ENCODE measurements at regions not wholly inside any gene's neighbourhood (a gene's known extent, or its start where the extent isn't known, plus 50 kb on each side); places are given as distances from the start of the nearest gene placed in this dataset.

- WGBS (ENCODE audit: missing lambda C conversion rate), result 41% methylated on average over 4 of the region's 4 CpGs
- DNase-seq (ENCODE audit: low read depth in 1 of 2, low spot score in 1 of 2), result no peak
These were observed 1229.6 kb upstream of the ALCAM start for GRCh38 chr3:104137116-104137515.

More at GRCh38 chr3:104137116-104137515, 1229.6 kb upstream of the ALCAM start:
- Histone ChIP-seq H3K4me2 (no peak overlapping the region), H3K4me3 (no peak overlapping the region), H3K4me1 (no peaks in the 10 kb centered on the region), H3K27ac (no peak overlapping the region), H3K9me3 (no peaks in the 10 kb centered on the region)
- ChIA-PET CTCF (no interaction called here), POLR2A (no interaction called here)
- ATAC-seq (no peak), FAIRE-seq (no peak)
- TF ChIP-seq KDM5A (IDR thresholded peaks at IDR 0.05), result no peak
- no peak for TF ChIP-seq RAD21 (conservative IDR thresholded peaks at IDR 0.05 in 1 of 2, IDR thresholded peaks at IDR 0.05 in 1 of 2)
- TF ChIP-seq RNF2 (IDR thresholded peaks at IDR 0.05; ENCODE audit: borderline replicate concordance, low read depth), result no peak
- no peak for TF ChIP-seq RFX5 (IDR thresholded peaks at IDR 0.05)
- no peak for TF ChIP-seq RCOR1 (IDR thresholded peaks at IDR 0.05; ENCODE audit: low read depth, low read length)
- TF ChIP-seq ZSCAN20 (CRISPR knock-in tag; IDR thresholded peaks at IDR 0.05), result no peak
- TF ChIP-seq HES2 (IDR thresholded peaks at IDR 0.05), result no peak
- no peak for TF ChIP-seq ZC3H11A (IDR thresholded peaks at IDR 0.05)
- no peak for TF ChIP-seq FOSL2 (IDR thresholded peaks at IDR 0.05)
- no peak for TF ChIP-seq FOSL2 (CRISPR knock-in tag; IDR thresholded peaks at IDR 0.05)
- no peak for TF ChIP-seq HOXB5 (CRISPR knock-in tag; IDR thresholded peaks at IDR 0.05)
- TF ChIP-seq BHLHE40 (IDR thresholded peaks at IDR 0.05; ENCODE audit: low read depth, low read length), result no peak
- TF ChIP-seq KDM1A (IDR thresholded peaks at IDR 0.05; ENCODE audit: low read depth), result no peak
- no peak for TF ChIP-seq ELK1 (IDR thresholded peaks at IDR 0.05; ENCODE audit: low read depth, low read length)
- TF ChIP-seq ATOH8 (CRISPR knock-in tag; IDR thresholded peaks at IDR 0.05; ENCODE audit: low read depth), result no peak
- TF ChIP-seq REST (IDR thresholded peaks at IDR 0.05), result no peak
- TF ChIP-seq ZFP36 (IDR thresholded peaks at IDR 0.05; ENCODE audit: borderline replicate concordance, partially characterized antibody), result no peak
- TF ChIP-seq CTCF (IDR thresholded peaks at IDR 0.05), result no peak
- TF ChIP-seq MAX (IDR thresholded peaks at IDR 0.05), result no peak
- no peak for TF ChIP-seq HOXA7 (CRISPR knock-in tag; IDR thresholded peaks at IDR 0.05)
- no peak for TF ChIP-seq USF2 (IDR thresholded peaks at IDR 0.05)

All from A549 (cell line).